ENCODE measurements at regions not wholly inside any gene's neighbourhood (a gene's known extent, or its start where the extent isn't known, plus 50 kb on each side); places are given as distances from the start of the nearest gene placed in this dataset.
A peak's percentile ranks its signal among the peaks of the same experiment; 100 is the strongest.
"Not testable (repeated sequence)": the region's sequence is repeated elsewhere in the genome, so short reads cannot be mapped to it uniquely, and the experiment has no call there.

GRCh38 chr4:75391489-75392166, 122.6 kb downstream of the RCHY1 start:
- H3K9ac ChIP-seq, result no peak overlapping the region
- DNase-seq (ENCODE audit: low spot score), result peak; percentile 11
- peaks cover 2% of the 10 kb centered on the region for H3K9me3 Mint-ChIP-seq
- TF ChIP-seq EZH2phosphoT487 (IDR thresholded peaks at IDR 0.05), result no peak
- TF ChIP-seq EZH2 (IDR thresholded peaks at IDR 0.05), result no peak
- TF ChIP-seq, protein P1, sequence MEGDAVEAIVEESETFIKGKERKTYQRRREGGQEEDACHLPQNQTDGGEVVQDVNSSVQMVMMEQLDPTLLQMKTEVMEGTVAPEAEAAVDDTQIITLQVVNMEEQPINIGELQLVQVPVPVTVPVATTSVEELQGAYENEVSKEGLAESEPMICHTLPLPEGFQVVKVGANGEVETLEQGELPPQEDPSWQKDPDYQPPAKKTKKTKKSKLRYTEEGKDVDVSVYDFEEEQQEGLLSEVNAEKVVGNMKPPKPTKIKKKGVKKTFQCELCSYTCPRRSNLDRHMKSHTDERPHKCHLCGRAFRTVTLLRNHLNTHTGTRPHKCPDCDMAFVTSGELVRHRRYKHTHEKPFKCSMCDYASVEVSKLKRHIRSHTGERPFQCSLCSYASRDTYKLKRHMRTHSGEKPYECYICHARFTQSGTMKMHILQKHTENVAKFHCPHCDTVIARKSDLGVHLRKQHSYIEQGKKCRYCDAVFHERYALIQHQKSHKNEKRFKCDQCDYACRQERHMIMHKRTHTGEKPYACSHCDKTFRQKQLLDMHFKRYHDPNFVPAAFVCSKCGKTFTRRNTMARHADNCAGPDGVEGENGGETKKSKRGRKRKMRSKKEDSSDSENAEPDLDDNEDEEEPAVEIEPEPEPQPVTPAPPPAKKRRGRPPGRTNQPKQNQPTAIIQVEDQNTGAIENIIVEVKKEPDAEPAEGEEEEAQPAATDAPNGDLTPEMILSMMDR (IDR thresholded peaks at IDR 0.05), result no peak
- no peaks in the 10 kb centered on the region for H4K20me1 ChIP-seq (ENCODE audit: low read depth)
- no peak overlapping the region for H3K27ac ChIP-seq
- H3K36me3 ChIP-seq, result no peaks in the 10 kb centered on the region
- H3K4me3 ChIP-seq, result no peak overlapping the region
- peaks cover 9% of the 10 kb centered on the region for H3K4me1 ChIP-seq
- H3K27me3 ChIP-seq, result no peaks in the 10 kb centered on the region
- peak overlapping the region; percentile 38 for H3K27ac Mint-ChIP-seq
- no peaks in the 10 kb centered on the region for H3K79me2 ChIP-seq (ENCODE audit: low read depth)
- H3F3A ChIP-seq (ENCODE audit: low read depth), result no peaks in the 10 kb centered on the region
- no peaks in the 10 kb centered on the region for H3K36me3 Mint-ChIP-seq
- no peaks in the 10 kb centered on the region for H3K9me3 ChIP-seq (ENCODE audit: low read depth)
- no peak overlapping the region for H3K4me2 ChIP-seq
- peaks cover 11% of the 10 kb centered on the region for H3K27me3 Mint-ChIP-seq (ENCODE audit: insufficient read depth, low read depth)
- no peak overlapping the region for H3K4me3 Mint-ChIP-seq
- no peak overlapping the region for H2AFZ ChIP-seq (replicated peaks)
- H3K4me1 Mint-ChIP-seq, result peaks cover 20% of the 10 kb centered on the region

GRCh38 chr4:75386426-75386825, 127.8 kb downstream of the RCHY1 start:
- not testable (repeated sequence) for H3F3A ChIP-seq (ENCODE audit: low read depth); DNase-seq (ENCODE audit: low spot score); H3K36me3 Mint-ChIP-seq

GRCh38 chr4:75385106-75385505, 129.1 kb downstream of the RCHY1 start:
- no peak overlapping the region for H3K27ac Mint-ChIP-seq
- no peaks in the 10 kb centered on the region for H4K20me1 ChIP-seq (ENCODE audit: low read depth)

More at GRCh38 chr4:75386426-75386825, 127.8 kb downstream of the RCHY1 start:
- H3K4me3 Mint-ChIP-seq; H3K36me3 ChIP-seq; H3K79me2 ChIP-seq (ENCODE audit: low read depth); H3K4me1 Mint-ChIP-seq; H3K27me3 Mint-ChIP-seq (ENCODE audit: insufficient read depth, low read depth); H3K4me3 ChIP-seq; H4K20me1 ChIP-seq (ENCODE audit: low read depth); H3K9me3 ChIP-seq (ENCODE audit: low read depth); H3K4me2 ChIP-seq; H3K4me1 ChIP-seq; H3K27me3 ChIP-seq; H3K9ac ChIP-seq; H2AFZ ChIP-seq (replicated peaks); H3K27ac ChIP-seq: not testable (repeated sequence)
- peaks cover 10% of the 10 kb centered on the region for H3K9me3 Mint-ChIP-seq
- peak overlapping the region; percentile 50 for H3K27ac Mint-ChIP-seq

GRCh38 chr4:75376543-75376942, 137.7 kb downstream of the RCHY1 start:
- Mint-ChIP-seq H3K27ac (no peak overlapping the region), H3K4me1 (peaks cover 7% of the 10 kb centered on the region), H3K36me3 (peaks cover 3% of the 10 kb centered on the region), H3K4me3 (no peak overlapping the region), H3K9me3 (peaks cover 20% of the 10 kb centered on the region), H3K27me3 (ENCODE audit: insufficient read depth, low read depth) (peaks cover 2% of the 10 kb centered on the region)
- H3K27me3 ChIP-seq, result no peaks in the 10 kb centered on the region
- H3K9me3 ChIP-seq (ENCODE audit: low read depth), result no peaks in the 10 kb centered on the region
- H2AFZ ChIP-seq (replicated peaks), result no peak overlapping the region
- H4K20me1 ChIP-seq (ENCODE audit: low read depth), result no peaks in the 10 kb centered on the region
- H3K79me2 ChIP-seq (ENCODE audit: low read depth), result no peaks in the 10 kb centered on the region
- H3K4me2 ChIP-seq, result no peak overlapping the region
- no peak for TF ChIP-seq EZH2phosphoT487 (IDR thresholded peaks at IDR 0.05)
- TF ChIP-seq EZH2 (IDR thresholded peaks at IDR 0.05), result no peak
- TF ChIP-seq, protein P1 (IDR thresholded peaks at IDR 0.05), result no peak
- no peaks in the 10 kb centered on the region for H3K4me1 ChIP-seq
- H3K27ac ChIP-seq, result no peak overlapping the region
- no peak for DNase-seq (ENCODE audit: low spot score)
- no peaks in the 10 kb centered on the region for H3F3A ChIP-seq (ENCODE audit: low read depth)
- no peak overlapping the region for H3K9ac ChIP-seq
- H3K36me3 ChIP-seq, result no peaks in the 10 kb centered on the region
- no peak overlapping the region for H3K4me3 ChIP-seq

More at GRCh38 chr4:75385106-75385505, 129.1 kb downstream of the RCHY1 start:
- Mint-ChIP-seq H3K4me3 (no peak overlapping the region), H3K9me3 (peaks cover 16% of the 10 kb centered on the region), H3K36me3 (peaks cover 3% of the 10 kb centered on the region), H3K4me1 (peaks cover 4% of the 10 kb centered on the region), H3K27me3 (ENCODE audit: insufficient read depth, low read depth) (peaks cover 3% of the 10 kb centered on the region)
- DNase-seq (ENCODE audit: low spot score), result no peak
- Histone ChIP-seq H3K79me2 (ENCODE audit: low read depth) (no peaks in the 10 kb centered on the region), H3K4me3 (no peak overlapping the region), H3K27ac (no peak overlapping the region), H3K4me2 (no peak overlapping the region), H3K9me3 (ENCODE audit: low read depth) (no peaks in the 10 kb centered on the region), H3K9ac (no peak overlapping the region), H3K4me1 (no peaks in the 10 kb centered on the region), H3K36me3 (no peaks in the 10 kb centered on the region), H2AFZ (replicated peaks) (no peak overlapping the region), H3K27me3 (no peaks in the 10 kb centered on the region), H3F3A (ENCODE audit: low read depth) (no peaks in the 10 kb centered on the region)
- TF ChIP-seq, protein P1 (IDR thresholded peaks at IDR 0.05), result no peak
- TF ChIP-seq EZH2phosphoT487 (IDR thresholded peaks at IDR 0.05) (no peak), EZH2 (IDR thresholded peaks at IDR 0.05) (no peak)
